ENCODE measurements at regions not wholly inside any gene's neighbourhood (a gene's known extent, or its start where the extent isn't known, plus 50 kb on each side); places are given as distances from the start of the nearest gene placed in this dataset.

- no peaks in the 10 kb centered on the region for H3K36me3 Mint-ChIP-seq (ENCODE audit: low read depth)
Observed at GRCh38 chr14:84544486-84545131, 985.3 kb upstream of the FLRT2 start.

DNA sequence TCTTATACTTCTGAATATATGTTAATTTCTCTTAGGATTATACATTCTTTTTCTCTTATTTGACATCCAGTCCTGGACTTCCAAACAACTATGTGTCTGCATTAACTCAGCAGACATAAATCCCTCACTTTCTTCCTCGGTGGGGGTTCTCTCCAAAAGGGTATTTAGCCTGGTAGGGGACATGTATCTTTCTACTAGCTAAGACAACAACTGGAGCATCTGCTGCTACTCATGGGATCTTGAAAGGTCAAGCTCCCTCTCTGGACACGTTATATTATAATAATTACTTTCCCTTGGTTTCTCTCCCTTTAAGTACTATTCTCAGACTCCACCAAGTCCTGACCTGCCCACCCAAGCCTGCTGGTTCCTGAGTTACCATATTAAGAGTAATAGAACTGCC lies 983.7 kb upstream of the FLRT2 start:
- H3K9me3 Mint-ChIP-seq: peaks cover 23% of the 10 kb centered on the region
- no peak for ATAC-seq (replicated peaks)
- no peaks in the 10 kb centered on the region for H3K4me1 Mint-ChIP-seq
- no peaks in the 10 kb centered on the region for H3K36me3 Mint-ChIP-seq (ENCODE audit: low read depth)
- no peaks in the 10 kb centered on the region for H3K27me3 Mint-ChIP-seq
- H3K4me3 Mint-ChIP-seq: no peak overlapping the region
- no peak overlapping the region for H3K27ac Mint-ChIP-seq

More at GRCh38 chr14:84544486-84545131, 985.3 kb upstream of the FLRT2 start:
- no peak for ATAC-seq (replicated peaks)
- no peaks in the 10 kb centered on the region for H3K4me1 Mint-ChIP-seq
- no peak overlapping the region for H3K4me3 Mint-ChIP-seq
- peaks cover 23% of the 10 kb centered on the region for H3K9me3 Mint-ChIP-seq
- H3K27me3 Mint-ChIP-seq: no peaks in the 10 kb centered on the region
- no peak overlapping the region for H3K27ac Mint-ChIP-seq

- Mint-ChIP-seq H3K27ac (no peak overlapping the region), H3K36me3 (ENCODE audit: low read depth) (no peaks in the 10 kb centered on the region), H3K27me3 (no peaks in the 10 kb centered on the region), H3K4me1 (no peaks in the 10 kb centered on the region), H3K4me3 (no peak overlapping the region), H3K9me3 (peaks cover 14% of the 10 kb centered on the region)
- no peak for ATAC-seq (replicated peaks)
Observed at GRCh38 chr14:84554136-84554535, 975.8 kb upstream of the FLRT2 start.

- peaks cover 14% of the 10 kb centered on the region for H3K9me3 Mint-ChIP-seq
- H3K4me3 Mint-ChIP-seq: no peak overlapping the region
- no peak for ATAC-seq (replicated peaks)
- no peaks in the 10 kb centered on the region for H3K4me1 Mint-ChIP-seq
- no peaks in the 10 kb centered on the region for H3K36me3 Mint-ChIP-seq (ENCODE audit: low read depth)
- no peaks in the 10 kb centered on the region for H3K27me3 Mint-ChIP-seq
- H3K27ac Mint-ChIP-seq: no peak overlapping the region
Observed at GRCh38 chr14:84555493-84555892, 974.5 kb upstream of the FLRT2 start.

DNA sequence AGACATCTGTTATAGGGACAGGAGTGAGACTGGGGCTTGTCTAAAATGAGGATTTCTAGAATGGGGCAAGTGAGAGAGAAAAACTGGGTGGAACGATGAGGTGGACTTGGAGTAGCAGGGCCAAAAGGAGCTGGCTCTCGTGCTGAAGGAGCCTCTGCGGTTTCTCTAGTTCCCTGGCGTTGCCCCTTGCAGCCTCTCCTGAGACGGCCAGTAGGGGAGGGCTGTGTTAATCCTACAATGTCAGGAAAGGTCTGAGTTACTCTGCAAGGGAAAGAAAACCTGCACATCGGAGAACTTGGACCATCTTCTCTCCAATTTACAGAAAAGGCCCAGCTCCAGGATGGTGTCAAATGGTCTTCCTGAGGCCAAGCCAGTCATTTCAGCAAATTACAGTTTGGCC lies 963.8 kb upstream of the FLRT2 start:
- Mint-ChIP-seq H3K36me3 (ENCODE audit: low read depth) (no peaks in the 10 kb centered on the region), H3K4me1 (no peaks in the 10 kb centered on the region), H3K9me3 (peaks cover 17% of the 10 kb centered on the region), H3K4me3 (no peak overlapping the region), H3K27me3 (no peaks in the 10 kb centered on the region), H3K27ac (no peak overlapping the region)
- no peak for ATAC-seq (replicated peaks)

DNA sequence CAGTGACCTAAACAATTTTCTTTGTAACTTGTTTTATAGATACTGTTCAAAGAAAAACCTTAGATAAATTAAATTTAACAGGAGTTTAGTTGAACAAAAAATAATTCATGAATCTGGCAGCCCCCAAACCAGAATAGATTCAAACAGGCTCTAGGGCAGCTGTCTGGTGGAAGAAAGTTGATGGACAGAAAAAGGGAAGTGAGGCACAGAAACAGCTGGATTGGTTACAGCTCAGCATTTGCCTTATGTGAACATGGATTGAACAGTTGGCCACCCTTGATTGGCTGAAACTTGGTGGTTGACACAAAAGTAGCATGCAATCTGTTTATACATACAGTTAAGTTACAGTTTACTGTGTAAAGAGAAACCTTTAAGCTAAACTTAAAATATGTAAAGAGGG lies 954.3 kb upstream of the FLRT2 start:
- no peak overlapping the region for H3K27ac Mint-ChIP-seq
- H3K27me3 Mint-ChIP-seq: no peaks in the 10 kb centered on the region
- H3K9me3 Mint-ChIP-seq: peaks cover 15% of the 10 kb centered on the region
- ATAC-seq (replicated peaks): no peak
- no peak overlapping the region for H3K4me3 Mint-ChIP-seq
- no peaks in the 10 kb centered on the region for H3K36me3 Mint-ChIP-seq (ENCODE audit: low read depth)
- H3K4me1 Mint-ChIP-seq: no peaks in the 10 kb centered on the region

- H3K36me3 Mint-ChIP-seq (ENCODE audit: low read depth): no peaks in the 10 kb centered on the region
- ATAC-seq (replicated peaks): no peak
- H3K27ac Mint-ChIP-seq: no peak overlapping the region
- H3K4me3 Mint-ChIP-seq: no peak overlapping the region
- no peaks in the 10 kb centered on the region for H3K4me1 Mint-ChIP-seq
- H3K27me3 Mint-ChIP-seq: no peaks in the 10 kb centered on the region
- H3K9me3 Mint-ChIP-seq: peaks cover 8% of the 10 kb centered on the region
Observed at GRCh38 chr14:84579292-84579691, 950.7 kb upstream of the FLRT2 start.

GRCh38 chr14:84581041-84581440 lies 948.9 kb upstream of the FLRT2 start:
- Mint-ChIP-seq H3K36me3 (ENCODE audit: low read depth) (no peaks in the 10 kb centered on the region), H3K9me3 (peaks cover 8% of the 10 kb centered on the region), H3K4me1 (no peaks in the 10 kb centered on the region), H3K27ac (no peak overlapping the region), H3K4me3 (no peak overlapping the region), H3K27me3 (no peaks in the 10 kb centered on the region)
- no peak for ATAC-seq (replicated peaks)

DNA sequence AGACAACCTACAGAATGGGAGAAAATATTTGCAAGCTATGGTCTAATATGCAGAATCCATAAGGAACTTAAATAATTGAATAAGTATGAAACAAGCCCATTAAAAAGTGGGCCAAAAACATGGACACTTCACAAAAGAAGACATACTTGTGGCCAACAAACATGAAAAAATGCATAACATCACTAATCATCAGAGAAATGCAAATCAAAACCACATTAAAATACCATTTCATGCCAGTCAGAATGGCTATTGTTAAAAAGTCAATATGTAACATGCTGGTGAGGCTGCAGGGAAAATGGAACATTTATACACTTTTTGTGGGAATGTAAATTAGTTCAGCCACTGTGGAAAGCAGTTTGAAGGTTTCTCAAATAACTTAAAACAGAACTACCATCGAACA lies 945.4 kb upstream of the FLRT2 start:
- Mint-ChIP-seq H3K4me1 (no peaks in the 10 kb centered on the region), H3K4me3 (no peak overlapping the region), H3K36me3 (ENCODE audit: low read depth) (no peaks in the 10 kb centered on the region), H3K27ac (no peak overlapping the region), H3K9me3 (peaks cover 14% of the 10 kb centered on the region), H3K27me3 (no peaks in the 10 kb centered on the region)
- no peak for ATAC-seq (replicated peaks)

DNA sequence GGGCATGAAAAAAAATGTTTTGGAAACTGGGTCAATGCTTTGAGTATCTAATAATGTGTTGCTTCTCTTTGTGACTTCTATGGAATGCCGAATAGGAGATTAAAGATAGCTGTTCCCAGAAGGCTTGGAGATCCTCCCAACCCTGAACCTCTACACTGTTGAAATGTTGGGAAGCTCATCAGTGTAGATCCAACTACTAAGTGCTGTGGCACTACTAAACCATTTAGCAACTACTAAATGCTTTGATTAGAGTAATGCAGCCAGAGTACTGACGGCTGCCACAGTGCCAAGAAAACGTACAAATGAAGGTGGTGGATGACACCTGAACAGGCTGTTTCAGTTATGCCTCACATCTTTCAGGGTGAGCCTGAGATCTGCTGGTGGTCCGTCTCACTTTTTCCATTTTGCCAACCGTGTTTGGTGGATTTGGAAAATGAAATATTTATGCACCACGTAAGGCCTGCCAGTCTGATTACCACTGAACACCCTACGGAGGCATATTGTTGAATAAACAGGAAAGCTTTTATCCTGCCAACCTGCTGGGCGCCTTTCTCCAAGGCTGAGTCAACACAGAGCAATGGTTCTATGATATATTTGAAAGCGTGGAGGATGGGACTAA lies 938.0 kb upstream of the FLRT2 start:
- Mint-ChIP-seq H3K4me1 (no peaks in the 10 kb centered on the region), H3K36me3 (ENCODE audit: low read depth) (no peaks in the 10 kb centered on the region), H3K27me3 (no peaks in the 10 kb centered on the region), H3K4me3 (no peak overlapping the region), H3K27ac (no peak overlapping the region), H3K9me3 (peaks cover 4% of the 10 kb centered on the region)
- no peak for ATAC-seq (replicated peaks)

DNA sequence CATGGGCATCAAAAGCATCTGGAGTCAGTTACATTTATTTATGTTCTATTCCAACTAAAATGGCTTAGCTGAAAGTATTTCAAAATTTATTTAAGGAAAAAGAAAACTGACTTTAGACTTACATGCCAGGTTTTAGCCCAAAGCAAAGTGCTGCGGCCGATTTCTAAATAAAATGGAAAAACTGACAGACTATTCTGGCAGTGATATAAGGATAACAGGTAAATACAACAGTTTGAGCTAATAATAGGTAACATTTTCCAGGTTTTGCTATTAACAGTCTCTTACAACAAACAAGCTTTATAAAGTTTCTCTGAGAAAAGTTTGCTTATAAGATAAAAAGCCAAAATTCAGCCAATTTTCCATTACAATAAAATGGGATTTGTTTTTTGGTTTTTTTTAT lies 937.2 kb upstream of the FLRT2 start:
- Mint-ChIP-seq H3K4me1 (no peaks in the 10 kb centered on the region), H3K27me3 (no peaks in the 10 kb centered on the region), H3K9me3 (no peaks in the 10 kb centered on the region), H3K4me3 (no peak overlapping the region), H3K36me3 (ENCODE audit: low read depth) (no peaks in the 10 kb centered on the region), H3K27ac (no peak overlapping the region)
- no peak for ATAC-seq (replicated peaks)

- no peak overlapping the region for H3K4me3 Mint-ChIP-seq
- no peaks in the 10 kb centered on the region for H3K36me3 Mint-ChIP-seq (ENCODE audit: low read depth)
Observed at GRCh38 chr14:84610086-84610485, 919.9 kb upstream of the FLRT2 start.

GRCh38 chr14:84622357-84622756 lies 907.6 kb upstream of the FLRT2 start:
- Mint-ChIP-seq H3K4me1 (no peaks in the 10 kb centered on the region), H3K27ac (no peak overlapping the region), H3K36me3 (ENCODE audit: low read depth) (no peaks in the 10 kb centered on the region), H3K27me3 (no peaks in the 10 kb centered on the region), H3K4me3 (no peak overlapping the region), H3K9me3 (peaks cover 6% of the 10 kb centered on the region)
- ATAC-seq (replicated peaks): no peak

More at GRCh38 chr14:84610086-84610485, 919.9 kb upstream of the FLRT2 start:
- H3K27me3 Mint-ChIP-seq: no peaks in the 10 kb centered on the region
- H3K9me3 Mint-ChIP-seq: peaks cover 16% of the 10 kb centered on the region
- no peaks in the 10 kb centered on the region for H3K4me1 Mint-ChIP-seq
- H3K27ac Mint-ChIP-seq: no peak overlapping the region
- no peak for ATAC-seq (replicated peaks)

- Mint-ChIP-seq H3K36me3 (ENCODE audit: low read depth) (no peaks in the 10 kb centered on the region), H3K27me3 (no peaks in the 10 kb centered on the region), H3K9me3 (peaks cover 14% of the 10 kb centered on the region), H3K27ac (no peak overlapping the region), H3K4me3 (no peak overlapping the region), H3K4me1 (no peaks in the 10 kb centered on the region)
- ATAC-seq (replicated peaks): no peak
Observed at GRCh38 chr14:84643446-84643845, 886.5 kb upstream of the FLRT2 start.

- Mint-ChIP-seq H3K27me3 (no peaks in the 10 kb centered on the region), H3K27ac (no peak overlapping the region), H3K36me3 (ENCODE audit: low read depth) (no peaks in the 10 kb centered on the region), H3K9me3 (peaks cover 15% of the 10 kb centered on the region), H3K4me3 (no peak overlapping the region), H3K4me1 (no peaks in the 10 kb centered on the region)
- ATAC-seq (replicated peaks): no peak
Observed at GRCh38 chr14:84646786-84647500, 883.0 kb upstream of the FLRT2 start.
